ENCODE measurements at regions not wholly inside any gene's neighbourhood (a gene's known extent, or its start where the extent isn't known, plus 50 kb on each side); places are given as distances from the start of the nearest gene placed in this dataset.
"Not testable (repeated sequence)": the region's sequence is repeated elsewhere in the genome, so short reads cannot be mapped to it uniquely, and the experiment has no call there.

- H4K20me1 ChIP-seq (ENCODE audit: low read length); H2AFZ ChIP-seq (ENCODE audit: low read length); H3K9ac ChIP-seq (ENCODE audit: low read length); H3K79me2 ChIP-seq (ENCODE audit: low read length); H3K4me3 ChIP-seq (ENCODE audit: low read length); CTCF ChIA-PET; H3K9me2 ChIP-seq (replicated peaks; ENCODE audit: low read length); intact Hi-C loops (cut with micrococcal nuclease); ATAC-seq; H3K27ac ChIP-seq (ENCODE audit: low read length); H3K4me1 ChIP-seq (ENCODE audit: insufficient read depth, low read length); H3K4me2 ChIP-seq (ENCODE audit: low read length); H3K27me3 ChIP-seq (ENCODE audit: low read length); H3F3A ChIP-seq (ENCODE audit: low read length, unreplicated experiment); DNase-seq; H3K36me3 ChIP-seq (ENCODE audit: low read depth, low read length); BruUV-seq (replicated peaks); H3K9me3 ChIP-seq (ENCODE audit: low read length); POLR2A ChIA-PET (ENCODE audit: unreplicated experiment): not testable (repeated sequence)
These were observed 474.9 kb downstream of the TMEM121 start for GRCh38 chr14:106001277-106001676.

- Histone ChIP-seq H3K9me3 (ENCODE audit: low read length) (no peaks in the 10 kb centered on the region), H3K36me3 (ENCODE audit: low read depth, low read length) (no peaks in the 10 kb centered on the region), H4K20me1 (ENCODE audit: low read length) (no peaks in the 10 kb centered on the region), H3K4me2 (ENCODE audit: low read length) (no peak overlapping the region), H3K9me2 (replicated peaks; ENCODE audit: low read length) (no peaks in the 10 kb centered on the region), H3K79me2 (ENCODE audit: low read length) (no peaks in the 10 kb centered on the region), H3K4me1 (ENCODE audit: insufficient read depth, low read length) (no peaks in the 10 kb centered on the region), H2AFZ (ENCODE audit: low read length) (no peak overlapping the region), H3K27ac (ENCODE audit: low read length) (no peak overlapping the region), H3K27me3 (ENCODE audit: low read length) (no peaks in the 10 kb centered on the region), H3K9ac (ENCODE audit: low read length) (no peak overlapping the region), H3F3A (ENCODE audit: low read length, unreplicated experiment) (no peaks in the 10 kb centered on the region), H3K4me3 (ENCODE audit: low read length) (no peak overlapping the region)
- DNase-seq (no peak), ATAC-seq (no peak)
- no TSS peak for BruUV-seq (replicated peaks)
- POLR2A ChIA-PET (ENCODE audit: unreplicated experiment) = no interaction called here
- CTCF ChIA-PET = no interaction called here
- TF ChIP-seq EZH2 (IDR thresholded peaks at IDR 0.05; ENCODE audit: low read length, unreplicated experiment) (no peak), EZH2phosphoT487 (IDR thresholded peaks at IDR 0.05; ENCODE audit: borderline replicate concordance, low read length) (no peak), CTCF (conservative IDR thresholded peaks at IDR 0.05; ENCODE audit: low read depth, low read length) (no peak)
- intact Hi-C loops (cut with micrococcal nuclease) = no loop called here
These were observed 477.0 kb downstream of the TMEM121 start for GRCh38 chr14:106003351-106003750.

- BruUV-seq (replicated peaks); H3K4me1 ChIP-seq (ENCODE audit: insufficient read depth, low read length); DNase-seq; H3K36me3 ChIP-seq (ENCODE audit: low read depth, low read length); H3K27ac ChIP-seq (ENCODE audit: low read length); H2AFZ ChIP-seq (ENCODE audit: low read length); ATAC-seq; H3K9me2 ChIP-seq (replicated peaks; ENCODE audit: low read length); H3K9ac ChIP-seq (ENCODE audit: low read length); H3K4me2 ChIP-seq (ENCODE audit: low read length); H3K27me3 ChIP-seq (ENCODE audit: low read length); H3K9me3 ChIP-seq (ENCODE audit: low read length); CTCF ChIA-PET; POLR2A ChIA-PET (ENCODE audit: unreplicated experiment); H4K20me1 ChIP-seq (ENCODE audit: low read length); intact Hi-C loops (cut with micrococcal nuclease); H3K4me3 ChIP-seq (ENCODE audit: low read length); H3K79me2 ChIP-seq (ENCODE audit: low read length); H3F3A ChIP-seq (ENCODE audit: low read length, unreplicated experiment): not testable (repeated sequence)
These were observed 478.8 kb downstream of the TMEM121 start for GRCh38 chr14:106004937-106005795.

GRCh38 chr14:106006043-106006442 is 479.7 kb downstream of the TMEM121 start:
- H4K20me1 ChIP-seq (ENCODE audit: low read length); H3K27ac ChIP-seq (ENCODE audit: low read length); H3K4me2 ChIP-seq (ENCODE audit: low read length); intact Hi-C loops (cut with micrococcal nuclease); H3K36me3 ChIP-seq (ENCODE audit: low read depth, low read length); H3K4me3 ChIP-seq (ENCODE audit: low read length); H3K79me2 ChIP-seq (ENCODE audit: low read length); H3F3A ChIP-seq (ENCODE audit: low read length, unreplicated experiment); DNase-seq; H3K4me1 ChIP-seq (ENCODE audit: insufficient read depth, low read length); H3K9ac ChIP-seq (ENCODE audit: low read length); H3K9me2 ChIP-seq (replicated peaks; ENCODE audit: low read length); POLR2A ChIA-PET (ENCODE audit: unreplicated experiment); H3K27me3 ChIP-seq (ENCODE audit: low read length); BruUV-seq (replicated peaks); H2AFZ ChIP-seq (ENCODE audit: low read length); H3K9me3 ChIP-seq (ENCODE audit: low read length); CTCF ChIA-PET; ATAC-seq: not testable (repeated sequence)
- peak; percentile 54 for TF ChIP-seq CTCF (conservative IDR thresholded peaks at IDR 0.05; ENCODE audit: low read depth, low read length)

GRCh38 chr14:106006716-106007115 is 480.3 kb downstream of the TMEM121 start:
- CTCF ChIA-PET; H3K27me3 ChIP-seq (ENCODE audit: low read length); H3K4me3 ChIP-seq (ENCODE audit: low read length); ATAC-seq; BruUV-seq (replicated peaks); POLR2A ChIA-PET (ENCODE audit: unreplicated experiment); H2AFZ ChIP-seq (ENCODE audit: low read length); H3K9me2 ChIP-seq (replicated peaks; ENCODE audit: low read length); H3K4me2 ChIP-seq (ENCODE audit: low read length); H4K20me1 ChIP-seq (ENCODE audit: low read length); H3K4me1 ChIP-seq (ENCODE audit: insufficient read depth, low read length); H3F3A ChIP-seq (ENCODE audit: low read length, unreplicated experiment); H3K9me3 ChIP-seq (ENCODE audit: low read length); H3K79me2 ChIP-seq (ENCODE audit: low read length); H3K36me3 ChIP-seq (ENCODE audit: low read depth, low read length); DNase-seq; H3K27ac ChIP-seq (ENCODE audit: low read length); H3K9ac ChIP-seq (ENCODE audit: low read length); intact Hi-C loops (cut with micrococcal nuclease): not testable (repeated sequence)
